Choroid plexus epithelial cell (primary cell): ENCODE measurements at regions not wholly inside any gene's neighbourhood (a gene's known extent, or its start where the extent isn't known, plus 50 kb on each side); places are given as distances from the start of the nearest gene placed in this dataset.
A peak's percentile ranks its signal among the peaks of the same experiment; 100 is the strongest.

Experiments used
- DNase-seq: peaks from one replicate; pipeline ENCODE4 v3.0.0-alpha.2; 2010; ENCODE audit warnings: low read depth
- H3K4me3 ChIP-seq: 2 replicates; pipeline ENCODE4 v1.5.1; 2011; ENCODE audit warnings: low read depth, mild to moderate bottlenecking, control low read depth, low read length, moderate library complexity
- CTCF ChIP-seq: conservative IDR thresholded peaks from 2 replicates; pipeline ENCODE4 v1.5.1; 2011; ENCODE audit warnings: low read depth, mild to moderate bottlenecking, control low read depth, inconsistent platforms, low read length, moderate library complexity

- peak; percentile 65 for DNase-seq
- TF ChIP-seq CTCF, result no peak
- H3K4me3 ChIP-seq, result no peak overlapping the region
Observed at GRCh38 chr20:51121901-51122412, 99.0 kb upstream of the KCNG1 start.

GRCh38 chr20:51121272-51121671 lies 98.4 kb upstream of the KCNG1 start:
- no peak for TF ChIP-seq CTCF
- no peak overlapping the region for H3K4me3 ChIP-seq

GRCh38 chr20:51120868-51121267 lies 98.0 kb upstream of the KCNG1 start:
- no peak for TF ChIP-seq CTCF
- no peak overlapping the region for H3K4me3 ChIP-seq
- DNase-seq, result no peak

More at GRCh38 chr20:51121272-51121671, 98.4 kb upstream of the KCNG1 start:
- DNase-seq, result peak; percentile 31

- DNase-seq, result no peak
- no peak overlapping the region for H3K4me3 ChIP-seq
- TF ChIP-seq CTCF, result no peak
Observed at GRCh38 chr20:51120438-51120837, 97.5 kb upstream of the KCNG1 start.

GRCh38 chr20:51119914-51120313 lies 97.0 kb upstream of the KCNG1 start:
- TF ChIP-seq CTCF, result no peak
- no peak overlapping the region for H3K4me3 ChIP-seq
- DNase-seq, result no peak

GRCh38 chr20:51118985-51119527 lies 96.1 kb upstream of the KCNG1 start:
- no peak for TF ChIP-seq CTCF
- H3K4me3 ChIP-seq, result no peak overlapping the region
- DNase-seq, result no peak

- TF ChIP-seq CTCF, result no peak
- DNase-seq, result no peak
- H3K4me3 ChIP-seq, result no peak overlapping the region
Observed at GRCh38 chr20:51118216-51118615, 95.3 kb upstream of the KCNG1 start.
